Stimulated activated naive CD4-positive, alpha-beta T cell (primary cell): ENCODE measurements at regions not wholly inside any gene's neighbourhood (a gene's known extent, or its start where the extent isn't known, plus 50 kb on each side); places are given as distances from the start of the nearest gene placed in this dataset.

Source experiments
- DNase-seq, 6 experiments: peaks; one replicate each; lab custom pipeline; 2025; lab: John Stamatoyannopoulos, UW

DNA sequence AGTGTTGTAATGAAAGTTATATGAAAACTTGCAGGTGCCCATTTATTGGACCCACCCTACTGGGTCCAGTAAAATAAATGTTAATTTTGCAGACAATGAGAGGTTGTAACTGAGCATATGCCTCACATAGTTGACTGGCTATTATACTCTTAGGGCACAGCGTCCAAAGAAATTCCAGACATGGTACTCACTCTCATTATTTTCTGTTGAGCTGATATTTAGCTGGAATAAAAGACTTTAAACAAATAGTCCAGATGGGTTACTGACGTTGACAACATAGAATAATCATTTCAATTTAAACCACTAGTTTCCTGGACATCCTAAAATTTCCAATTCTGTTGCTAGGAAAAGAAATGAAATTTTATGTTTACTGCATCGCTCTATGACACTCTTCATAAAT is 174.5 kb downstream of the ZNF365 start:
- no peak for DNase-seq

DNA sequence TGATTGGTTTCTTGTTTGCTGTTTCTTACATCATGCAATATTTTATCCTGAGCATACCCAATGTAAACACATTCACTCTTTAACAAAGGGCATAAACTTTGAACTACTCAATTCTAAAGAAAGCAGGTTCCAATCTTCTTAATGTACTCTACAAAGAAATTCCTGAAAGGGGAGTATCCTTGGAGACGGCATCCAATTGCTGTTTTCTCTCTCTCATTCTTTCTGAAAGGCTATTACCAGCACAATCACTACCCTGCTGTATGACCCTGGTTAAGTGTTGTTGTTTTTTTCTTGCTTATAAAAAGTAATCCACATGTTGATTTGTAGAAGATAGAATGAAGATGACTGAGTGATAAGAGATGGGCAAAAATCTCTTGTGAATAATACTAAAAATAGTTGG is 176.0 kb downstream of the ZNF365 start:
- no peak for DNase-seq

DNA sequence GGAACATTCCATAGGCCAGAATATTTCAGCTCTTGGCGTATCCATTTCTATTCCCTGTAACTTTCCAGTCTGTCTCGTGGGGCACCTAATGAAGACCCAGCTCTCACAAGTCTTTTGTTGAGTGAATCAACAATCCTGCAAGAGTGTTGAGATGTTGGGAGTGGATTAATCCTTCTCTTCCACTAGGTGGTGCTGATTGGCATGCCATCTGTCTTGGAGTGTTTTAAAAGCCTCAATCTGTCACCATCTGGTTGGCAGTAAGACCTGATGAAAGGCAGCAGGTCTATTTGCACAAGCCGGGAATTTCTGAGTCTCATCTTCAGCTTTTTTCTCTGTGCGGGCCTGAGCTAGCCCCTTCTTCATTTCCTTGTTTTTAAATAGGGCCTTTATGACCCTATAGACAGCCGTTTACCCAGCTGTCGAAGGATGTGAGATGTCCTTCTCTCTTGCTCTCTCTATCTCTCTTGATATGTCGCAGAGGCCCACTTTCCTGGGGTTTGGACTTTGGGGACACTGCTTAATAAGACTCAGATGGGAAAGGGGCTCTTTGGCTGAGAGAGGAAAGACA is 180.5 kb downstream of the ZNF365 start:
- DNase-seq = peak in 2 of 6 experiments; percentile 13 to 25

DNA sequence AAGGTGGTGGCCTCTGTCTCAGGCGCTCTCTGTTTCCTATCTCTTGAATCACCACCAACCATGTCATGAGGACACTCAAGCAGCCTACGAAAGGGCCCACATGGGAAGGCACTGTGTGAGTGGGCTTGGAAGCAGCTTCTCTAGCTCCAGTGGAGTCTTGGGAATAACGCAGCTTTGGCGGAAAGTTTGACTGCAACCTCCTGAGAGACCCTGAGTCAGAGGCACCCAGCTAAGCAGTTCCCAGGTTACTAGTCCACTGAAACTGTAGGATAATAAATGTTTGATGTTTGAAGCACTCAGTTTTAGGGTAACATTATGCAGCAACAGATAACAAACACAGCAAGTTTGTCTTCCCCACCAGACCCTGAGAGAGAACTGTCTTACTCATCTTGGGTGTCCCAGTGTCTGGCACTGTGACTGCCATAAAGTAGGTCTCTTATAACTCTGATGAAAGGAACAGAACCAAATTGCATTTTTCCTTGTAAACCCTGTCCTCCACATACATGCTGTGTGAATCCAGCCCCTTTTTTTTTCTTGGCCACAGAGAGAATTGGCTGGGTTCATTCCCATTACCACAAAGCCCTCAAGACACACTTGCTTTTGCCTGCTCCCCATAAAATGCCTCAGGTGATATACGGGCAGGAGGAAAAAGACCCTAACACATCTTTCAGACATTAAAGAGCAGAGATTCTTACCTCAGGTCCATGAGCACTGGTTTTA is 185.5 kb downstream of the ZNF365 start:
- no peak for DNase-seq

DNA sequence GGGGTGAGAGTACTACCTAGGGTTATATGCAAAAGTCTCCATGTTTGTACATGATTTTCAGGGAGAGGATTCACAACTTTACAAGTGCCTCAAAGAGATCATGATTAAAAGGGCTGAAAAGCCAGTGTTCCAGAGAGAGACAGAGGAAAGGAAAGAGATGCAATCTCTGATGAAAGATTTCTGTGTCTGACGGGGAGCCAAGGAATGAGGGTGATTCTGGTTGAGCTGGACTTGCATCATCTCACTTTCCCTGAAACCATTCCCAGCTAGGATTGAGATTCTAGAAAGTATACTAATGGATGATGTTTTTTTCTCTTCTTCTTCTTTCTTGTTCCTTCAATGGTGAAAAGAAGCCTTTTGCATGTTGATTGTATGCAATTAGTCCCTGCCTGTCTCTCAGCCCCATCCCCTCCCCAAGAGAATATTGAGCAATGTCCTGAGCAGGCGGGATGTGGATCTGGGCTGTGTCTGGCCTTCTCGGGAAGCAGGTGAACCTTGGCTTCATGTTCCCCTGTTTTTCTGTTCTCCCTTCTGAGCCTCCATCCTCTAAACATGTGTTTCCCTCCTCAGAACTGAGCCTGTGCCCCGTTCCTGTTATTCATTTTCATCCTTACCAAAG is 186.1 kb downstream of the ZNF365 start:
- no peak for DNase-seq

DNA sequence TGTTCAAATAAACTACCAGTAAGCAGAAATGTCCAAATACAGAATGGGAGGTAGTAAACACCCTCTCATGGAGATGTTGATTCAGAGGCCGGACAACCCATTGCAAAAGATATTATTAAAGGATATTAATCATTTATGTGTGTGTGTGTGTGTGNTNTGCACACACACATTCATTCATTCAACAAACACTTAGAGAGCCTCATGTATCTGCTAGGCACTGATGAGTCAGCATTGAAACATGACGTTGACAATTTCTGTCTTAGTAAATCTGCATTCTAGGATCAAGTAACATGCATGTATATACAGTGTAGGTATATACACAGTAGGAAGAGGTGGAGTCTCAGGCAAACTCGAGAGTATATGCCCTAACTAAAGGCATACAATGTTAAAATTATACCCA is 187.0 kb downstream of the ZNF365 start:
- DNase-seq = no peak

DNA sequence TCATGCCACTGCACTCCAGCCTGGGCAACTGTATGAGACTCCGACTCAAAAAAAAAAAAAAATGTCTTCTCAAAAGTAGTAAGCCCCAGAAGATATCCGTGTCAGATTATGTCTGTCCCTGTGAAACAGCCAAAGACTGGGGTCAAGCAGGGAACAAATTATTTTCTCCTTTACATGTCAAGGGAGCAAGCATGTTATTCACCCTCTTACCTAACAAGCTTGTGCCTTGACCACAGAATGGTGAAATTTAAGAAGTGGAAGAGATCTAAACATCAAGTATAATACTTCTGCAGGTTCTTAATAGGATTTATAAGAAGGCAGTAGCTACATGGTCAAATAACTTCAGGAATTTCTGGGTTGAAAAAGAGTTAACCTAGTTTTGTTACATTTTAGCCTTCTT is 187.9 kb downstream of the ZNF365 start:
- no peak for DNase-seq

DNA sequence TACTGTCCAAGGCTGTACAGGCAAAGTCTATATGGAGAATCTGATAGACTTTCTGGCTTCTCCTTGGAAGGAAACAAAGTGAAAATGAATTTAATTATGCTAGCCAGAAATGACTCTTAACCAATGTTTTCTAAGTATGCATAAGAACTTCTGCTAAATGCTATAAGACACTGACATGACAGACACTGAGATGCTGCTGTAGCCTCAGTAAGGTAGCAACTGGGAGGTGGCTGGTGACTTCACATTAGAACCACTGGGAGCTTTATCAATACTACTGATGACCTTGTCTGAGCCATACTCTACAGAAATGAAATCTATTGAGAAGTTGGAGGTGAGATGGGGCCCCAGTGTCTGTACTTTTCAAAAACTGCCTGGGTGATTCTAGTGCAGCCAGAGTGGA is 188.6 kb downstream of the ZNF365 start:
- no peak for DNase-seq

DNA sequence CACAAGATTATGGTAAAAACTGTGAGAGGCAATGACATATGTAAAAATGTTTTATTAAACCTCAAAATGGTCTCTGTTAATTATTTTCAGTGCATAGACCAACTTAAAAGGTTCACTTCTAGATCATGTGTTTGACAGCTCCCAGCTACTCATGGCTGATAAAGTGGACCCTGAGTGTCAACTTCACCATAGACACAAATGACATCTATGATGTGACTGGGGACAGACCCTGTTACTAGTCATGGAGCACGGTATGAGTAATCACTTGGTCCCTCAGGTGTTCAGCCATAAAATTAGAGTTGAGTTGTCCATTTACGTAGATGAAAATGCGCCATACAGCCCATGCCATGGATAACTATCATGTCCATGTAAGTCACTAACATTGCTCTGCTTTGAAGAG is 199.8 kb downstream of the ZNF365 start:
- no peak for DNase-seq

DNA sequence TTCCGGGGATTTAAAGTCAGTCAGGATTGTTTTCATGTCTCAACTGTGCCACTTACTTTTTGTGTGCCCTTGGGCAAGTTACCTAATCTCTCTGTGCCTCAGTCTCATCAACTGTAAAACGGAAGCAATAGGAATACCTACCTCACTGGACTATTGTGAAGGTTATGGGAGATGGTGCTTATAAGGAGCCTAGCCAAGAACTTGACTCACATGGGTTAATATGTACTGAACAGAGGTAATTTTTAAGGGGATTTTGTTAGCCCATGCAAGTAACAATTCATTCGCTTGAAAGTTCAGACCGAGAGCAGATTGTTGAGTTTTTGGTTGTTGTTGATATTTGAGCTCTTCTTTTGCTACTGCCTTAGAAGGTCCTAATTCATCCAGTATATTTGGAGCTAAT is 202.9 kb downstream of the ZNF365 start:
- no peak for DNase-seq

DNA sequence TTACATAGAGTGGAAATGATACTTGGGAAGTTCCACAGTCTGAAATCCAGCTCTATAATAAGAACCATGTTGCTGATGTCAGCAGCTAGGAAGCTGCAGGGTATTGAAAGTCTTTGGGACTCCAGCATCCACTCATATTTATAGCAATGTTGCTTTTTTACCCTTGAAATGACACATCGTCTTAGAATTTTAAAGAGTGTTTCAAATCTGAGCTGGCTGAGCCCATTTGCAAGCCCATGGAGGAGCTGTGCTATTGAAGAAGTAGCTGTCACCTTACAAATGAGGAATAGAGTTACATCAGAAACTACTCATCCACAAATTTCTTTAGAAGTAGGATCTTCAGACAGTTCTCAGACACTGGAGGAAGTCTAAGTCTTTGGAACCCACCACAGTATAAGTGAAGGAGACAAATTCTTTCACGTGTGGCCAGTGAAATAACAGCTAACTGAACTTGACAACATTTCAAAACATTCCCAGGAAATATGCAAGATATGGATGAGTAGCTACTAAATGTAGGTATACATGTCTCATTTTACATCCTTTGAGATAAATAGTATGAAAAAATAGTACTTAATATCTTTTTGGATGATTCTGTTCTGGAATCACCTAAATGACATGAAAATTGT is 203.6 kb downstream of the ZNF365 start:
- DNase-seq = no peak

DNA sequence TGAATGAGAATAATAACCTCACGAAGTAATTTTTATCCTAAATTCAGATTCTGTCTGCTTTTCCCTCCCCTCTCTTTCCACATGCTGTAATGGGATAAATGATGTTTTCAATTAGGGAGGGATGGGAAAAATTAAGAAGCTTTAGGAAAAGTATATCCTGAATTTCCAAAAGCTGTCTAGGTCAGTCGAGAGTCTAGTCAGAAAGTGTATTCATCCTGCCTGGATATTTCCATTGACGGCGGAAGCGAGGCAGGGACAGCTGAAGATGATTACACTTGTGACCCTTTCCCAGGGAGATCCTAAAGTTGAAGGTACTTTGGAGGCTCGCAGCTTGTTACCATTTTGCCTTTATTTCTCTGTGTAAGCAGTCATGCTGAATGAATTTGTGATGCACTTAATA is 204.1 kb downstream of the ZNF365 start:
- no peak for DNase-seq

DNA sequence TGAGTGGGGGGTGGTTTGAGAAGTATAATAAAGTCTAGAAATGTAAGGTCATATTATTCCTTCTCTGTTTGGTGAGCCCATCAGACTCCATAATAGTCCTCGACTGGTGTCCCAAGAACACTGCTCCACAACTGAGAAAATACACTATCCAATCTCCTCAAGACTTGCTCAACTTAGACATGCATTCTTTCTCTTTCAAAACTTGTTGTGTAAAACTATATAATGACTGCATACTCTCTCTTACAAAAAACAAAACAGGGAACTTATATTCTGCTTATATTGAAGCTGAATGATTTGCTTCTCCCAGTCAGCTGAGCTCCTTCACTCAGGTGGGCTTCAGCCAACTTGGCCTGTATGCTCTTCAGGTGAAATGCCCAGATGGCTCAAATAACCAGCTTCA is 204.7 kb downstream of the ZNF365 start:
- DNase-seq = no peak

DNA sequence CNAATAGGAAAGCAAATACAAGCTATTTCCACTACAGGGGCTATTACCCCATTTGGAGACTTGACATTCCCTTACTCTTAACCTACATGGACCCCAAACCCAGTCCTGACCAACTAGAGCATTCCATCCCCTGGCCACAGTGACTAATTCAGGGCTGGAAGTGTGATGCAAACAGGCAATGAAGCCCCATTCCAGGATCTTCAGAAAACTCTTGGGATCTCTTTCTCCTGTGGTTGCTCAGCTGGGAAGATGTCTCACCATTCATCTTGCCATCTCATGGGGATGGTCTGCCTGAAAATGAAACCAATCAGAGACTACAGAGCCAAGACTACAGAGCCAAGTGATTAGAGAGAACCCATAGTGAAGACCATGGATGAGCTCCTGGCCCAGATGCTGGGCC is 206.2 kb downstream of the ZNF365 start:
- DNase-seq = no peak

DNA sequence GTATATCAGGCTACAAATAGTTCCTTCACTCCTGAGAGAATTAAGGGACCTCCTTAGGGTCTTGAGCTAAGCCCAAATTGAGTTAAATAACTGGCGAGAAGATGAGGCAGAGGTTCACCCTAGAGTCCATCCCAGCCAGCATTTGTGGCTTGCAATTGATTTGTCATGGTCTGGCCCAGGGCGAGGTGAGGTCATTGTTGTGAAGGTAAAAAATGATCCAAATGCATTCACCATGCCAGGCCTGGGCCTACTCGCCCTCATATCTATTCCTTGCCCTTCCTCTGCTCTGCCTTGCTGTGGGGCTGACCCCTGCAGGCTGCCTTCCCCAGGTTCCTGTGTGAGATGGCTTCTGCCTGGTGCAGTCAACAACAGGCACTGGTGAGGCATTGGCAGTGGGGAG is 207.2 kb downstream of the ZNF365 start:
- no peak for DNase-seq

DNA sequence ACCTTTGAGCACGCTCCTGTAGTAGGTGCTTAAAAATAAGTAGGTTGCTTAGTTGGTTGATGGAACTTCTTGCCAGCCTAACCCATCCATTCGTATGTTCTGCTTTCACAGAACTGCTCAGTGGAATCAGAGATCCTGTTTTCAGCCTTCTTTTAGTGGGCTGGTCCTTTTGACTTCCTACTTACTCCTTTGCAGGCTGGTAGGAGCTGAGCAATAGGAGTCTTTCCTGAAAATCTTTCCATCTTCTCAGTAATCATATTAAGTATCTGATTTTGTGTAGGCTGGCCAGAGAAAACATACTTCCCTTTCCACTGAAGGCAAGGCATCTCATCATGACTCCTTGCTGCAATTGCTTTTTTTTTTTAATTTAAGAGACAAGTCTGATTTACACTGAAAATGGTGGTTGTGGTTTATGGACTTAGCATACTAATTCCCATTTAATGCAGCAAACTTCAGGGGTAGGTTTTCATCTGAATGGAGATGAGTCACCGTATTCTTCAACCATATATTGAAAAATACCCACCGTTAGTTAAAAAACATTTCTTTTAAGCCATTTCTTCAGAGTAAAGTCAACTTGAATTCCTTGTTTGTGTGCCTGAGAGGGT is 208.0 kb downstream of the ZNF365 start:
- DNase-seq = no peak

DNA sequence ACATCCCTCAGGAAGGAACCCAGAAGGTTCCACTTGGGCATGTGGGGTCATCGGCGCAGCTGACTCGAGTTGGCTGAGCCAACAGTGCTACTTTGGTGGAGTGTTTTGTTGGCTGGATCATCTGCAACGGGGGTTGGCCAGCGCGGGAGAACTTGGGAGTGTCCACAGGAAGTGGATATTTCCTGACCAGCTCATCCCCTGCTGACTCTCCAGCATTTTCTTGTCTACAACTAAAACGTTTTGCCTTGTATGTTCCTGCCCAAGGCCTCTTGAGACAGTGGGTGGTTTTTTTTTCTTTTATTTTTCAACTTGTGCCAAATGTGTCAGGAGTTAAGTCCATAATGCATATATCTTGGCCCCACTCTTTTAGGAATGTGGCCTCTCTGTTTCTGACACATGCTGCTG is 208.6 kb downstream of the ZNF365 start:
- no peak for DNase-seq

DNA sequence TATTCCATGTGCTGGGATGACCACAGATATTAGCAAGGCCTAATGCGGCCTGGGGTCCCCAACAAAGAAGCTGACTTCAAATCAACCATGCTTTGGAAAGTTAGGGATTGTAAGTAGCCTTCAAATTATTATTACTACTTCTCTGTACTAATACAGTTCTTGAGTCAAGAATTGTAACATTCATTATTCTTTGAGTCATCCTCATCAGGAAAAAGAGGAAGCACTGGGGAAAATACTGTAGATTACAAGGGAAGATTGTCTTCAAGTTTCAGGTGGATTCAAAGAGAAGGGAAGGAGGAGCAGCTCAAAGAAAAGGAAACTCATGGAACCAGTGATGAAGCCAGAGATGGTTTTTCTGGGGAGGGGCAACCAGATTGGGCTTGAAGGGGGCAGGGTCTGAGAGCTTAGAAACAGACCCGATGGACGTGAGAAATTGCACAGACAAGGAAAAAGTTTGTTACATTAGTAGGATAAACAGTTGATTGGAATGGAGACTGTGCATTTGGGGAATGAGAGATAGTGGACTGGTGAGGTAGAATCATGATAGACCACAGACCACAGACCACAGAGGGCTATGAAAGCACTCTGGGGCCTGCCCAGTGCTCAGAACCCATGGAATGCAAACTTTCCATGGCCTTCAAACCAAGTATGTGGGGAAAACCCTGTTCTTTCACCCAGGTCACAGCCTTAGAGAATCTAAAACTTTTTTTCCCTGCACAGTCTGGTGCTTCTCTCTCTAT is 209.9 kb downstream of the ZNF365 start:
- no peak for DNase-seq

DNA sequence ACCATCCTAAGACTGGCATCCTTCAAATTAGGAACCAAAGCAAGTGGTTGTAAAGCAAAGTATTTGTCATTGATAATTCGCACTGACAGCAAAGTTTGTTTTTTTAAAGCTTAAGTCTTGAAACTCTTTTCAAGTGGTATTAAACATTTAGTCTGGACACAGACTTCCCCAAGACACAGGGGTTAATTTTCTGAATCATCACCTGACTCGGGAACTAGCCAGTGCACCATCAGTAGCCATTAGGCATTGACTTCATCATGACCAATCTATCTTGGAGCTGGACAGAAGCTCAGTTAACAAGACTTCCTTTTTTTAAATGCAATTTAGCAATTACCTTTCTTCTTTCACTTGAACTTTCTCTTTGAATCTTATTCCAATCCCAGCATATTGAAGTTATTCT is 210.6 kb downstream of the ZNF365 start:
- DNase-seq = no peak

DNA sequence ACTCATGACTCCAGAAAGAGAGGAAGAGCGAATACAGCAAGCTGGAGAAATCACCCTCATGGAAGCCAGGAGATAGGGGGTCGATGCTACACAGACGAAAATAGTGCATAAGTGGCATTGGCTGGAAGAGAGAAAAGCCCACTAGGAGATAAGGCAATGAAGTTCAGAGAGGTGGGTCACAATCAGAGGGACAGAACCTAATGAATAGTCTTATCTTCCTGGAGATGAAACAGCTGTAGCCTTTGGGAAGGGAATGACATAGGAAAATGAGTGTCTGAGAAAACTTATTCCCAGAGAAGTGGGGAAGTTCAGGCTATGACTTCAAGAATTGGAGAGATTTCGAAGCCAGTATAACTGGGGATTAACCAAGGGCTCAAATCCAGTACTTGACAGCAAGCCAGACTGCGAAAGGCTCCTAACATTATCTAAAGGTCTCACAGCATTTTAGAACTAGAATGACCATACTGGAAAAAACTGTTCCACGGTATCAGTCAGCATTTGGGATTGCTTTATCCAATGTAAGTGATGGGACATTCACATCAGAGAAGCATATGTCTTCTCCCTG is 211.1 kb downstream of the ZNF365 start:
- DNase-seq = no peak

DNA sequence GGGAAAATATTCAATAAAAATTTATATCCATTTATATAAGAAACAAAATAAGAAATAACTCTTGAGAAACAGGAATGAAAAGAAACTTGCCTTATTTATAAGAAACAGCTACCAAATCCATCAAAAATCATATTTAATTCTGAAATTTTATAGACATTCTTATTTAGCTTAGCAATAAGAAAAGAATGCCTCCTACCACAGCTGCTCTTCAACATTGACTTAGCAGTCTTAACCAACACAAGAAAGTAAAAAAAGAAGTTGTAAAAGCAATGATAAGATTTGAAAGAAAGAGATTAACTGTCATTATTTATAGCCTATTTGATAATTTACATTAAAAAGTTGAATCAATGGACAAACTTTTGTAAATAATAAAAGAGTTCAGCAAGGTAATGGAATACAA is 212.8 kb downstream of the ZNF365 start:
- DNase-seq = no peak

DNA sequence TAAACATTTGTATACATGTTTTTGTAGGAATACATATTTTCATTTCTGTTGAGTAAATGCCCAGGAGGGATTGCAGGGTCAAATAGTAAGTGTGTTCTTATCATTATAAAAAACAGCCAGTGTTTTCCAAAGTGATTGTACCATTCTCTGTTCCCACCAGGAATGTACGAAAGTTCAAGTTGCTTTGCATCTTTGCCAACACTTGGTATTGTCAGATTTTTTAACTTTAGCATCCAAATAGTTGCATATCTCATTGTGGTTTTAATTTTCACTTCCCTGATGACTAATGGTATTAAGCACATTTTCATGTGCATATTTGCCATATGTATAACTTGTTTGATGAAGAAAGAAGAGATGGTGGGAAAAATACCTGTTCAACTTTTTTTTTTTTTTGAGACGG is 213.9 kb downstream of the ZNF365 start:
- DNase-seq = no peak
